Mesodermal cell (in vitro differentiated cells): ENCODE measurements at regions not wholly inside any gene's neighbourhood (a gene's known extent, or its start where the extent isn't known, plus 50 kb on each side); places are given as distances from the start of the nearest gene placed in this dataset.

Source experiments
- H3K27ac ChIP-seq: 2 replicates; pipeline ENCODE4 v1.7.0; 2013; ENCODE audit warnings: mild to moderate bottlenecking, low read depth, low read length, moderate library complexity; ENCODE audit not compliant: severe bottlenecking
- H3K36me3 ChIP-seq: 2 replicates; pipeline ENCODE4 v1.7.1; 2013; ENCODE audit warnings: mild to moderate bottlenecking, low read length, moderate library complexity; ENCODE audit not compliant: control insufficient read depth, insufficient read depth
- H3K4me1 ChIP-seq: one replicate; pipeline ENCODE4 v1.7.1; 2013; ENCODE audit warnings: mild to moderate bottlenecking, low read length; ENCODE audit not compliant: insufficient read depth, control insufficient read depth, poor library complexity, severe bottlenecking
- H3K4me3 ChIP-seq: 2 replicates; pipeline ENCODE4 v1.7.0; 2013; ENCODE audit warnings: low read length, control low read depth, mild to moderate bottlenecking; ENCODE audit not compliant: insufficient read depth, poor library complexity, severe bottlenecking; ENCODE audit errors: extremely low read depth
- H3K9me3 ChIP-seq: 2 replicates; pipeline ENCODE4 v1.7.1; 2013; ENCODE audit warnings: mild to moderate bottlenecking, low read length, moderate library complexity; ENCODE audit not compliant: control insufficient read depth
- WGBS, 2 experiments: methylation state at CpG; one replicate each; pipeline ENCODE4 v1.1.5; 2013; ENCODE audit warnings: missing lambda C conversion rate in 2 of 2; ENCODE audit not compliant: insufficient coverage in 2 of 2; 5-methylcytosine and 5-hydroxymethylcytosine counted together

- Histone ChIP-seq H3K36me3 (no peaks in the 10 kb centered on the region), H3K9me3 (no peaks in the 10 kb centered on the region), H3K27ac (no peak overlapping the region), H3K4me3 (no peak overlapping the region), H3K4me1 (peaks cover 4% of the 10 kb centered on the region)
- 78% methylated on average over 3 of the region's 3 CpGs; no CpG with 5 or more reads in 1 of the 2 experiments for WGBS, 2 experiments
Observed at GRCh38 chr3:159807137-159808040, 181.2 kb upstream of the IL12A start.

- 56 to 64% methylated on average over 8 of the region's 8 CpGs for whole genome bisulfite sequencing, 2 experiments
- peak overlapping the region; percentile 73 for H3K27ac ChIP-seq
- no peak overlapping the region for H3K4me3 ChIP-seq
Observed at GRCh38 chr3:159813822-159814531, 174.7 kb upstream of the IL12A start.

GRCh38 chr3:159816512-159816911, 172.1 kb upstream of the IL12A start:
- Histone ChIP-seq H3K4me3 (no peak overlapping the region), H3K27ac (no peak overlapping the region), H3K4me1 (peaks cover 29% of the 10 kb centered on the region), H3K36me3 (peaks cover 7% of the 10 kb centered on the region), H3K9me3 (no peaks in the 10 kb centered on the region)
- WGBS, 2 experiments, result 93 to 96% methylated on average over 2 to 3 of the region's 3 CpGs

More at GRCh38 chr3:159813822-159814531, 174.7 kb upstream of the IL12A start:
- Histone ChIP-seq H3K4me1 (peaks cover 19% of the 10 kb centered on the region), H3K9me3 (no peaks in the 10 kb centered on the region), H3K36me3 (peaks cover 7% of the 10 kb centered on the region)

- WGBS, 2 experiments, result 97 to 98% methylated on average over 4 of the region's 6 CpGs
- H3K36me3 ChIP-seq, result peaks cover 7% of the 10 kb centered on the region
- H3K4me3 ChIP-seq, result no peak overlapping the region
- H3K27ac ChIP-seq, result no peak overlapping the region
- H3K4me1 ChIP-seq, result peaks cover 32% of the 10 kb centered on the region
- H3K9me3 ChIP-seq, result no peaks in the 10 kb centered on the region
Observed at GRCh38 chr3:159817126-159817525, 171.5 kb upstream of the IL12A start.

- WGBS, 2 experiments, result 96 to 97% methylated on average over 3 of the region's 3 CpGs
Observed at GRCh38 chr3:159817571-159817970, 171.1 kb upstream of the IL12A start.

GRCh38 chr3:159818399-159818798, 170.2 kb upstream of the IL12A start:
- H3K27ac ChIP-seq, result no peak overlapping the region
- H3K4me1 ChIP-seq, result peaks cover 35% of the 10 kb centered on the region
- no peak overlapping the region for H3K4me3 ChIP-seq
- no peaks in the 10 kb centered on the region for H3K9me3 ChIP-seq
- peaks cover 7% of the 10 kb centered on the region for H3K36me3 ChIP-seq
- WGBS, 2 experiments, result 31% methylated on average over 3 of the region's 3 CpGs; no CpG with 5 or more reads in 1 of the 2 experiments

More at GRCh38 chr3:159817571-159817970, 171.1 kb upstream of the IL12A start:
- Histone ChIP-seq H3K9me3 (no peaks in the 10 kb centered on the region), H3K36me3 (peaks cover 7% of the 10 kb centered on the region), H3K4me3 (no peak overlapping the region), H3K4me1 (peaks cover 32% of the 10 kb centered on the region), H3K27ac (no peak overlapping the region)

GRCh38 chr3:159818997-159819500, 169.6 kb upstream of the IL12A start:
- H3K4me3 ChIP-seq, result no peak overlapping the region
- WGBS, 2 experiments, result 100% methylated on average over 1 of the region's 3 CpGs; no CpG with 5 or more reads in 1 of the 2 experiments
- H3K4me1 ChIP-seq, result peaks cover 34% of the 10 kb centered on the region
- H3K9me3 ChIP-seq, result no peaks in the 10 kb centered on the region
- H3K36me3 ChIP-seq, result peaks cover 7% of the 10 kb centered on the region
- no peak overlapping the region for H3K27ac ChIP-seq

- Histone ChIP-seq H3K4me3 (no peak overlapping the region), H3K36me3 (peaks cover 7% of the 10 kb centered on the region), H3K4me1 (peaks cover 30% of the 10 kb centered on the region), H3K27ac (no peak overlapping the region), H3K9me3 (no peaks in the 10 kb centered on the region)
- WGBS, 2 experiments, result 60 to 100% methylated on average over 1 of the region's 1 CpG
Observed at GRCh38 chr3:159819676-159820075, 169.0 kb upstream of the IL12A start.

- Histone ChIP-seq H3K27ac (peak overlapping the region; percentile 64), H3K9me3 (no peaks in the 10 kb centered on the region), H3K4me1 (peaks cover 27% of the 10 kb centered on the region), H3K4me3 (no peak overlapping the region), H3K36me3 (no peaks in the 10 kb centered on the region)
- WGBS, 2 experiments, result 90 to 91% methylated on average over 4 of the region's 6 CpGs
Observed at GRCh38 chr3:159821110-159821509, 167.5 kb upstream of the IL12A start.

GRCh38 chr3:159821736-159822135, 166.9 kb upstream of the IL12A start:
- Histone ChIP-seq H3K4me3 (no peak overlapping the region), H3K36me3 (no peaks in the 10 kb centered on the region), H3K27ac (no peak overlapping the region), H3K9me3 (no peaks in the 10 kb centered on the region), H3K4me1 (peaks cover 27% of the 10 kb centered on the region)
- 94 to 96% methylated on average over 3 of the region's 5 CpGs for WGBS, 2 experiments
